ENCODE measurements at regions not wholly inside any gene's neighbourhood (a gene's known extent, or its start where the extent isn't known, plus 50 kb on each side); places are given as distances from the start of the nearest gene placed in this dataset.

DNA sequence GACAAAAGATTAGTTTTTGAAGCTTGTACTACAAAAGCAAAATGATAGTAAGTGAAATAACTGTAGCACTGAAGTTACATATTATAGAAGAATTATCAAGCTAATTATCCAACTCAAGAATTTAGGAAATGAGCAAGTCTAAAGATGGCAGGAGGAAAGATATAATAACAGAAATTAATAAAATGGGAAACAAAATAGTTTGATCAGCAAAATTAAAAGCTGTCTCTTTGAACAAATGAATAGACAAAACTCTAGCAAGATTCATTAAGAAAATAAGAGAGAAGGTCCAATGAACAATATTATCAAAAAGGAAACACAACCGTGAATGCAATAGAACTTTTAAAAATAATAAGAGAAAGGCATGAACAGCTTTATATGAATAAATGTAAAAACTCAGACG, 224.3 kb upstream of the IRX5 start:
- TF ChIP-seq, protein P1, sequence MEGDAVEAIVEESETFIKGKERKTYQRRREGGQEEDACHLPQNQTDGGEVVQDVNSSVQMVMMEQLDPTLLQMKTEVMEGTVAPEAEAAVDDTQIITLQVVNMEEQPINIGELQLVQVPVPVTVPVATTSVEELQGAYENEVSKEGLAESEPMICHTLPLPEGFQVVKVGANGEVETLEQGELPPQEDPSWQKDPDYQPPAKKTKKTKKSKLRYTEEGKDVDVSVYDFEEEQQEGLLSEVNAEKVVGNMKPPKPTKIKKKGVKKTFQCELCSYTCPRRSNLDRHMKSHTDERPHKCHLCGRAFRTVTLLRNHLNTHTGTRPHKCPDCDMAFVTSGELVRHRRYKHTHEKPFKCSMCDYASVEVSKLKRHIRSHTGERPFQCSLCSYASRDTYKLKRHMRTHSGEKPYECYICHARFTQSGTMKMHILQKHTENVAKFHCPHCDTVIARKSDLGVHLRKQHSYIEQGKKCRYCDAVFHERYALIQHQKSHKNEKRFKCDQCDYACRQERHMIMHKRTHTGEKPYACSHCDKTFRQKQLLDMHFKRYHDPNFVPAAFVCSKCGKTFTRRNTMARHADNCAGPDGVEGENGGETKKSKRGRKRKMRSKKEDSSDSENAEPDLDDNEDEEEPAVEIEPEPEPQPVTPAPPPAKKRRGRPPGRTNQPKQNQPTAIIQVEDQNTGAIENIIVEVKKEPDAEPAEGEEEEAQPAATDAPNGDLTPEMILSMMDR (IDR thresholded peaks at IDR 0.05; ENCODE audit: insufficient read depth, low read depth, low read length, missing control alignments): no peak
- H3K4me3 ChIP-seq (ENCODE audit: low read depth, low read length): no peak overlapping the region
- no peak for DNase-seq (ENCODE audit: low read depth)

DNA sequence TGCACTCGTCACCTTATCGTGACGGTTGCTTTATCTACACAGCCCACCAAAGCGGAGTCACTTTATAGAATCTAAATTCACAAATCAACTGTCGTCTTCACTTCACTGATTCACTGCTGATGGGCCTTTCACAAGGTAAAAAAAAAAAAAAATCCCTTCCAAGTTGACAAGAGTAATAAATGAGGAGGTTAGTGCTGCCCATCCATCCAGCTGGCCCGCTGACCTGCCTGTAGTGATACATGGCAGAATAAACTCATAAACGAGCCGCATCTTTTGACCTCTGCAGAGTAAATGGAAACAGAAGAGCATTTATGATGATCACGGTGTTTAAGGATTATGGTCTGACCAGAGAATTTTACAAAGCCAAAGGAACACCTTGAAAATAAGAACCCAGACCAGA, 227.3 kb upstream of the IRX5 start:
- TF ChIP-seq, protein P1 (IDR thresholded peaks at IDR 0.05; ENCODE audit: insufficient read depth, low read depth, low read length, missing control alignments): no peak
- H3K4me3 ChIP-seq (ENCODE audit: low read depth, low read length): no peak overlapping the region
- DNase-seq (ENCODE audit: low read depth): no peak

DNA sequence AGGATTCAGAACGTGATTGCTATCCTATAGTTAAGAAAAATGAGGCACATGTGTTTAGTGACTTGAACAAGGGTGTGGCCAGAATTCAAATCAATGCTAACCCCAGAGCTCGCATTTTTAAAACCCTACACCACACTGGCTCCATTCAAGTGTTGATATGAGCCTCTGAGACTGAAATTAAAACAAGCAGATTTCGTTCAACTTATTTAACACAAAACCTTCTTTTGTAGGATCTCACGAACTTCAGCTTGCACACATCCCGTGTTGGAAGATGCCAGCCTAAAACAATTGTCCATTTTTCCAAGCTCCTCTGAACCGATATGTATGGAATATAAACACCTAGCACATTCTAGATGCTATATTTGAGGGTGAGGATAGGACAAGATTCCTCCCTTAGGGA, 231.0 kb upstream of the IRX5 start:
- no peak overlapping the region for H3K4me3 ChIP-seq (ENCODE audit: low read depth, low read length)
- DNase-seq (ENCODE audit: low read depth): no peak
- TF ChIP-seq, protein P1 (IDR thresholded peaks at IDR 0.05; ENCODE audit: insufficient read depth, low read depth, low read length, missing control alignments): no peak

DNA sequence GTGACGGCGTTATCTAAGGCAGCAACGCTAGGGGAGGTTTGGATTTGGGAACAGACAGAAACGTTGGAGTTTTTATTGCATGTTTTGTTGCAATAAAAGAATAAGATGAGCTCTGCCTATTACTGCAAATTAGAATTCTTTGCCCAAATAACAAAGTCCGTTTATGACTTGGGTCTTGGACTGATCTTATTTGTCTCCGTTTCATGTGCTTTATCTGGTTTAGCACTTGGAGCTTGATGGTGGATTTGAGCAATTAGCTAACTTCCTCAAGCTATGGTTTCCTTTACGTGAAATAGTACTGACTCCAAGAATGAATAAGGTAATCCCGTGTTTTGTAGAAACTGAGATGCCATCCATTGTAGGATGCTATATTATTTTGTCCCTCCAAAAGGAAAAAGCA, 233.0 kb upstream of the IRX5 start:
- no peak overlapping the region for H3K4me3 ChIP-seq (ENCODE audit: low read depth, low read length)
- TF ChIP-seq, protein P1 (IDR thresholded peaks at IDR 0.05; ENCODE audit: insufficient read depth, low read depth, low read length, missing control alignments): no peak
- no peak for DNase-seq (ENCODE audit: low read depth)

DNA sequence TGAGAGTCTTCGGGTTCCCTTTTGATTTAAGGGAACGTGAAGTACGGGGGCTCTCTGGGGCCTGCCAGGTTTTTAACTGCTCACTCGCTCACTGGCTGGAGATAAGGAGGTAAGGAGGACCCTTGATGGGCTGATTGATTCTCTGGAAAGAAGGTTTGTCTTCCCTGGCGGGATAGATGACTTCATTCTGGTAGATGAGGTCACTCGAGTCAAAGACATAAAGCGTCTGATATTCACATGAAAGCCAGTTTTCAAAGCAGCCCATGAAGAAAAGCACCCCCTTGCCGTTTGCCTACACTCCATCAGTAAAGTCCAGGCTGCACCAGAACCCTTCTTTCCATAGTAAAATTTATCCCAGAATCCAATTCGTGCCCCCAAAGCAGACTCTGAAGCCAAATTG, 233.7 kb upstream of the IRX5 start:
- H3K4me3 ChIP-seq (ENCODE audit: low read depth, low read length): no peak overlapping the region
- TF ChIP-seq, protein P1 (IDR thresholded peaks at IDR 0.05; ENCODE audit: insufficient read depth, low read depth, low read length, missing control alignments): no peak
- DNase-seq (ENCODE audit: low read depth): no peak

DNA sequence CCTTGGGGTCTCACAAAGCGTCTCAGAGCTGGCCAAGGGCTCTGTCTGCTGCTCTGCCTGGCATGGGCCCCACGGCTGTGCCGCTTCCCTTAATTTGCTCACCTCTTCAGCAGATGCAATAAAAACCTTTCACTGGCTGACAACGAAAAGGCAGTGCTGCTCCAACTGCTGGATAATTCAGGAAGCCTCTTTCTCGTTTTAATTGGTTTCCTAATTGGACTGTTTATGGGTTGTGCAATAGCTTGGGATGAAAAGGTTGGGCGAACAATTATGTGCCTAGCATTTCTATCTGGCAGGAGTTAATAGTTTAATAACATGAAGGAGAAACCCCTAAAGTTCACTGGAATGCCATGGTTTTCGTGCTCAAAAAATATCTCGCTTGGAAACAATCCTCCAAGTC, 234.1 kb upstream of the IRX5 start:
- DNase-seq (ENCODE audit: low read depth): no peak
- TF ChIP-seq, protein P1 (IDR thresholded peaks at IDR 0.05; ENCODE audit: insufficient read depth, low read depth, low read length, missing control alignments): no peak
- no peak overlapping the region for H3K4me3 ChIP-seq (ENCODE audit: low read depth, low read length)

DNA sequence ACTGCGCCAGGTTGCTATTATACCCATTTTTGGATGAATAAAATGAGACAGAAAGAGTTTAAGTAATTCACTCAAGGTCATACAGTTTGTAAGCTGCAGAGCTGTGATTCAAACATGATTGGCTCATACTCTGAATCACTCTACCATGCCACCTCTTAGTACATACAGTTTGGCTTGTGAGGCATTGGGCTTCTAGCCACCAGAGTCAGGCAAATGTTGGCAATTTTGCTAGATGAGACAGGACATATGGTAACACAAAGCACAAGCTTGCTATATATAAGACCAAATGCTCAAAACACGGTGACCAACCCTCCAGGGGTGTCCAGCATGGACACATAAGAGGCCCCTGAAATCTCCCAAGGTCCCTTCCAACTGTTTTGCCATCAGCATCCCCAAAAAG, 236.0 kb upstream of the IRX5 start:
- DNase-seq (ENCODE audit: low read depth): no peak
- TF ChIP-seq, protein P1 (IDR thresholded peaks at IDR 0.05; ENCODE audit: insufficient read depth, low read depth, low read length, missing control alignments): no peak
- no peak overlapping the region for H3K4me3 ChIP-seq (ENCODE audit: low read depth, low read length)
